ENCODE measurements at regions not wholly inside any gene's neighbourhood (a gene's known extent, or its start where the extent isn't known, plus 50 kb on each side); places are given as distances from the start of the nearest gene placed in this dataset.
A peak's percentile ranks its signal among the peaks of the same experiment; 100 is the strongest.

DNA sequence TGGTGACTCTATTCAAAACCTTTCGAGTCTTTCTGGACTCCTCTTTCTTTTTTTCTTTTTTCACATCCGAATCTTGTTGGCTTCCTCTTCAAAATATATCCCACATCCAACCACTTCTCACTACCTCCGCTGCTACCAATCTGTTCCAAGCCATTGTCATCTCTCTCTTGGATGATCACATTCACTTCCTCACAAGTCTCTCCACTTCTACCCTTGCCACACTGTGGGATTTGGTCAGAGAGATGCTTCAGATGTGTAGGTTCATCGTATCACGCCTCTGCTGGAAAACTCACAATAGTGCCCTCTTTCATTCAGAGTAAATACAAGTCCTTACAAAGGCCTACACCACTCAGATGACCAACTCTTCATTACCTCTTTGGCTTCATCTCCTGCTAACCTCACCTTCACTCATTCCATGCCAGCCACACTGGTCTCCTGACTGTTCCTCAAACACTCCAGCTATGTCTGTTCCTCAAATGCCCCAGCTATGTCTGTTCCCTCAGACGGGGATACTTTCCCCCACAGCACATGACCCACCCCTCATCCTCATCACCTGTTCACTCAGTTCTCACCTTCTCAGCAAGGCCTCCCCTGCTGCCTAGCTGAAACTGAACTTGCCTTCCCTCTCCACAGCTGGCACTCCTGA is 67.2 kb upstream of the PELI1 start:
- no peak for DNase-seq (ENCODE audit: extremely low spot score in 2 of 2)
- H3K4me1 ChIP-seq: peaks cover 18% of the 10 kb centered on the region
- no peaks in the 10 kb centered on the region for H3K36me3 ChIP-seq
- no peaks in the 10 kb centered on the region for H3K27me3 ChIP-seq
- H3K9me3 ChIP-seq: no peaks in the 10 kb centered on the region
- no peak for TF ChIP-seq POLR2AphosphoS5 (IDR thresholded peaks at IDR 0.05; ENCODE audit: insufficient read depth in 1 of 2, low read depth in 1 of 2)
- TF ChIP-seq, protein P1, sequence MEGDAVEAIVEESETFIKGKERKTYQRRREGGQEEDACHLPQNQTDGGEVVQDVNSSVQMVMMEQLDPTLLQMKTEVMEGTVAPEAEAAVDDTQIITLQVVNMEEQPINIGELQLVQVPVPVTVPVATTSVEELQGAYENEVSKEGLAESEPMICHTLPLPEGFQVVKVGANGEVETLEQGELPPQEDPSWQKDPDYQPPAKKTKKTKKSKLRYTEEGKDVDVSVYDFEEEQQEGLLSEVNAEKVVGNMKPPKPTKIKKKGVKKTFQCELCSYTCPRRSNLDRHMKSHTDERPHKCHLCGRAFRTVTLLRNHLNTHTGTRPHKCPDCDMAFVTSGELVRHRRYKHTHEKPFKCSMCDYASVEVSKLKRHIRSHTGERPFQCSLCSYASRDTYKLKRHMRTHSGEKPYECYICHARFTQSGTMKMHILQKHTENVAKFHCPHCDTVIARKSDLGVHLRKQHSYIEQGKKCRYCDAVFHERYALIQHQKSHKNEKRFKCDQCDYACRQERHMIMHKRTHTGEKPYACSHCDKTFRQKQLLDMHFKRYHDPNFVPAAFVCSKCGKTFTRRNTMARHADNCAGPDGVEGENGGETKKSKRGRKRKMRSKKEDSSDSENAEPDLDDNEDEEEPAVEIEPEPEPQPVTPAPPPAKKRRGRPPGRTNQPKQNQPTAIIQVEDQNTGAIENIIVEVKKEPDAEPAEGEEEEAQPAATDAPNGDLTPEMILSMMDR (IDR thresholded peaks at IDR 0.05): no peak
- TF ChIP-seq POLR2A (IDR thresholded peaks at IDR 0.05): no peak
- H3K27ac ChIP-seq: peak overlapping the region; percentile 20
- intact Hi-C loops (cut with DNase I): no loop called here
- H3K4me3 ChIP-seq: no peak overlapping the region

DNA sequence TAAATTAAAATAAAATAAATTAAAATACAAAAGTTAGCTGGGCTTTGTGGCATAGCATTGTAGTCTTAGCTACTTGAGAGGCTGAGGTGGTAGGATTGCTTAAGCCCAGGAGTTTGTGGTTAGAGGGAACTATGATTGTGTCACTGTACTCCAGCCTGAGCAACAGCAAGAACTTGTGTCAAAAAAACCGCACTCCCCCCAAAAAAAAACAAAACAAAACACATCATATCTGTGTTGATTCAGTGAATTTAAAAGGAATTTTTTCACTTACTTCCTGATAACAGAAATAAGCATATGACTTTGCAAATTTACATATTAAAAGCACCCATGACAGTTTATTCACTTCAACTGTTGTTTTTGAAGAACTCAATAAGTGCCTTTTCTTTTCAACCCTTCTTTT is 68.1 kb upstream of the PELI1 start:
- H3K9me3 ChIP-seq: no peaks in the 10 kb centered on the region

GRCh38 chr2:64212801-64213321 is 68.6 kb upstream of the PELI1 start:
- DNase-seq (ENCODE audit: extremely low spot score in 2 of 2): no peak
- no peaks in the 10 kb centered on the region for H3K9me3 ChIP-seq
- H3K27me3 ChIP-seq: no peaks in the 10 kb centered on the region
- H3K4me1 ChIP-seq: peaks cover 18% of the 10 kb centered on the region
- peak overlapping the region; percentile 60 for H3K27ac ChIP-seq
- no peak overlapping the region for H3K4me3 ChIP-seq
- TF ChIP-seq POLR2AphosphoS5 (IDR thresholded peaks at IDR 0.05; ENCODE audit: insufficient read depth in 1 of 2, low read depth in 1 of 2): no peak
- TF ChIP-seq POLR2A (IDR thresholded peaks at IDR 0.05): no peak
- no peaks in the 10 kb centered on the region for H3K36me3 ChIP-seq
- intact Hi-C loops (cut with DNase I): no loop called here

More for the DNA sequence above, 68.1 kb upstream of the PELI1 start:
- H3K36me3 ChIP-seq: no peaks in the 10 kb centered on the region
- no peaks in the 10 kb centered on the region for H3K27me3 ChIP-seq
- intact Hi-C loops (cut with DNase I): no loop called here
- H3K4me3 ChIP-seq: no peak overlapping the region
- peaks cover 18% of the 10 kb centered on the region for H3K4me1 ChIP-seq
- no peak for DNase-seq (ENCODE audit: extremely low spot score in 2 of 2)
- TF ChIP-seq POLR2AphosphoS5 (IDR thresholded peaks at IDR 0.05; ENCODE audit: insufficient read depth in 1 of 2, low read depth in 1 of 2) (no peak), POLR2A (IDR thresholded peaks at IDR 0.05) (no peak)
- TF ChIP-seq, protein P1 (IDR thresholded peaks at IDR 0.05): no peak
- H3K27ac ChIP-seq: no peak overlapping the region

DNA sequence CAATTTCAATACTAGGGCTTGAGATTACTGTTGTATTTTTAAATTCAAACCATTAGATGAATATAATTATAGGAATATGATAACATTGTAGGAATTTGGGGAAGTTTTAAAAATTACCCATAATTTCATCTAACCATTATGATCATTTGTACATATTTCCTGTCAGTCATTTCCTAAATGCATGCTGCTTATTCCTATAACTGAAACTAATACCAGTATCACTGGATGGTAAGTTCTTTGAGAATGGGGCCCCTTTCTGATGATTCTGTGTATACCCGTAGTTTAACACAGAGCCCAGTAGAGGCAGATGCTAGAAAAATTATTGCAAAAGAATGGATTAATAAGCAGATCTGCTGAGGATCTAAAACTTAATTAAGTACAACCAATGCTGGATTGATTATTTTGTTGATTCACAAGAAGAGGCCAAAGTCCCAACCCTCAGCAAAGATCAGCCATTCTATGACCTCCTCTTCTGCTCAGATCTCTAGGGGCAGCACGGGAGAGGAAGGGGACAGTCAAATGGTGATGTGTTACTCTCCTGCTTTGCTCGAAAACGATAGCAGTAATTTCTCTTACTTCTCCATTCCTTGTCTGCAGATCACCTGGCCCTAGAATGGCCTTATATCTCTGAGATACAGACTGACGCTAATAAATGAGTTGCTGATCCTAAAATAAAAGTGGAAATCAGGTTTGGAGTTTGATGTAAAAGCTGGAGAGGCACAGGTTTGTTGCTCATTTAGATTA is 69.5 kb upstream of the PELI1 start:
- peak overlapping the region; percentile 77 for H3K27ac ChIP-seq
- DNase-seq (ENCODE audit: extremely low spot score in 2 of 2): no peak
- H3K4me3 ChIP-seq: no peak overlapping the region
- peaks cover 18% of the 10 kb centered on the region for H3K4me1 ChIP-seq
- intact Hi-C loops (cut with DNase I): no loop called here
- no peaks in the 10 kb centered on the region for H3K27me3 ChIP-seq
- H3K9me3 ChIP-seq: no peaks in the 10 kb centered on the region
- no peaks in the 10 kb centered on the region for H3K36me3 ChIP-seq
- TF ChIP-seq POLR2A (IDR thresholded peaks at IDR 0.05) (no peak), POLR2AphosphoS5 (IDR thresholded peaks at IDR 0.05; ENCODE audit: insufficient read depth in 1 of 2, low read depth in 1 of 2) (no peak)
- TF ChIP-seq, protein P1 (IDR thresholded peaks at IDR 0.05): no peak

DNA sequence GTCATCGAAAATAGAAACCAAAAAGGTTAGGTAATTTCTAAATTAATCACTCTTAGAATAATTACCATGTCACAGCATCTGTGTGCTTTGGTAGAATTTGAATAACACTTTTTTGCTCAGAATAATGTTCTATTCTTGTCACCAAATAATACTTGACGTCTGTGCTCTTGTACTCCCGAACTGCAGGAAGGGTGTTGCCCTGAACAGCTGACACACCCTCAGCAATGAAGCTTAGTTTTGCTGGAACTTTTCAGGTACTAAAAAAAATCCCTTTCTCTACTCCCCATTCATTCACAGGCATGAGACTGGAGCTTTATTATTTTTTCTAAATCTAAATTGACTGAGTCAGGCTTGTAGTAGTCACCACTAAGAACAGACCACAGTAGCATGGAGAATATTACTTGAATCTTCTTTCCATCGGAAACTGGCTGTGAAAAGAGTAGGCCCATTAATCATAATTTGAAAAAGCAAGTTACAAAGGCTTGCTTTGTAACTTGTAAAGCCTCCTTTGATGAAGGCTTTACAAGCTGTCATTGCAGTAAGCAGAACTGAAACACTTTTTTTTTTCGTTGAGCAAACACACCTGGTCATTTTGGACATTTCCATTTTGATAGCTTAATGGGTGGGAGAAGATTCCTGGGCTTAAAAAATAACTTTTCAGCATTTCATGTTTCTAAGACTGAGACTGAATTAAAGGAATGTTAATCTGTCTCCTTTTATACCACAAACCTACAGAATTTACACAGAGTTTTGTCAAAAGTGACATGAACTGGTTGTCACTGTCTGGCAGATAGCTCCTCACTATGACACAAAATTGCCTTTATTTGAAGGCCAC is 70.3 kb upstream of the PELI1 start:
- intact Hi-C loops (cut with DNase I): no loop called here
- Histone ChIP-seq H3K9me3 (no peaks in the 10 kb centered on the region), H3K27ac (peak overlapping the region; percentile 77), H3K4me3 (no peak overlapping the region), H3K36me3 (no peaks in the 10 kb centered on the region), H3K4me1 (peaks cover 18% of the 10 kb centered on the region), H3K27me3 (no peaks in the 10 kb centered on the region)
- no peak for DNase-seq (ENCODE audit: extremely low spot score in 2 of 2)
- peak in 1 of 2 donors; percentile 95 for TF ChIP-seq POLR2AphosphoS5 (IDR thresholded peaks at IDR 0.05; ENCODE audit: insufficient read depth in 1 of 2, low read depth in 1 of 2)
- TF ChIP-seq POLR2A (IDR thresholded peaks at IDR 0.05): no peak
- TF ChIP-seq, protein P1 (IDR thresholded peaks at IDR 0.05): no peak
